Subcutaneous abdominal adipose tissue (tissue), 5 donors: ENCODE measurements at regions not wholly inside any gene's neighbourhood (a gene's known extent, or its start where the extent isn't known, plus 50 kb on each side); places are given as distances from the start of the nearest gene placed in this dataset.

Experiments used
- H3K27ac ChIP-seq: one replicate; pipeline ENCODE4 v1.7.0; 2013; ENCODE audit warnings: low read depth, mild to moderate bottlenecking, inconsistent platforms, low read length, moderate library complexity
- H3K27me3 ChIP-seq, 5 donors: one replicate each; pipeline ENCODE4 v1.7.0; 2013; ENCODE audit warnings: low read length in 5 of 5, inconsistent platforms in 1 of 5; ENCODE audit not compliant: control insufficient read depth in 5 of 5, insufficient read depth in 4 of 5
- H3K36me3 ChIP-seq, 5 donors: one replicate each; pipeline ENCODE4 v1.7.0; 2013; ENCODE audit warnings: low read length in 5 of 5; ENCODE audit not compliant: control insufficient read depth in 5 of 5, insufficient read depth in 5 of 5
- H3K4me1 ChIP-seq, 5 donors: one replicate each; pipeline ENCODE4 v1.7.0; 2013; ENCODE audit warnings: low read length in 5 of 5, mild to moderate bottlenecking in 3 of 5, moderate library complexity in 1 of 5; ENCODE audit not compliant: control insufficient read depth in 5 of 5, insufficient read depth in 5 of 5
- H3K4me3 ChIP-seq, 5 donors: one replicate each; pipeline ENCODE4 v1.7.0; 2013; ENCODE audit warnings: low read length in 5 of 5, low read depth in 1 of 5
- H3K9ac ChIP-seq, 5 donors: one replicate each; pipeline ENCODE4 v1.7.0; 2013; ENCODE audit warnings: low read length in 5 of 5, mild to moderate bottlenecking in 4 of 5, moderate library complexity in 3 of 5
- H3K9me3 ChIP-seq, 5 donors: one replicate each; pipeline ENCODE4 v1.7.0; 2013; ENCODE audit warnings: low read length in 5 of 5; ENCODE audit not compliant: control insufficient read depth in 5 of 5
- donor health status: healthy.
- donor health status: healthy.
- donor health status: healthy.
- donor health status: healthy.
- donor health status: healthy.

- Histone ChIP-seq H3K27ac (no peak overlapping the region), H3K27me3 (no peaks in the 10 kb centered on the region), H3K9me3 (peaks cover 0 to 7% (median 4%) of the 10 kb centered on the region in 5 donors), H3K9ac (no peak overlapping the region), H3K4me1 (no peaks in the 10 kb centered on the region), H3K36me3 (no peaks in the 10 kb centered on the region), H3K4me3 (no peak overlapping the region)
Observed at GRCh38 chr13:50274181-50274580, 258.9 kb downstream of the KCNRG start.

- Histone ChIP-seq H3K27me3 (no peaks in the 10 kb centered on the region), H3K9ac (no peak overlapping the region), H3K27ac (no peak overlapping the region), H3K36me3 (no peaks in the 10 kb centered on the region), H3K4me3 (no peak overlapping the region), H3K9me3 (peaks cover 0 to 7% (median 4%) of the 10 kb centered on the region in 5 donors), H3K4me1 (no peaks in the 10 kb centered on the region)
Observed at GRCh38 chr13:50275392-50276063, 260.3 kb downstream of the KCNRG start.

- no peak overlapping the region for H3K4me3 ChIP-seq
- no peak overlapping the region for H3K27ac ChIP-seq
Observed at GRCh38 chr13:50276550-50276949, 261.3 kb downstream of the KCNRG start.

GRCh38 chr13:50277127-50277526 is 261.9 kb downstream of the KCNRG start:
- no peaks in the 10 kb centered on the region for H3K4me1 ChIP-seq
- H3K9ac ChIP-seq: no peak overlapping the region
- no peak overlapping the region for H3K27ac ChIP-seq
- H3K4me3 ChIP-seq: no peak overlapping the region
- peaks cover 4 to 13% (median 9%) of the 10 kb centered on the region in 5 donors for H3K9me3 ChIP-seq
- H3K27me3 ChIP-seq: no peaks in the 10 kb centered on the region
- H3K36me3 ChIP-seq: no peaks in the 10 kb centered on the region

More at GRCh38 chr13:50276550-50276949, 261.3 kb downstream of the KCNRG start:
- no peaks in the 10 kb centered on the region for H3K4me1 ChIP-seq
- H3K9me3 ChIP-seq: peaks cover 0 to 8% (median 4%) of the 10 kb centered on the region in 5 donors
- H3K9ac ChIP-seq: no peak overlapping the region
- H3K36me3 ChIP-seq: no peaks in the 10 kb centered on the region
- no peaks in the 10 kb centered on the region for H3K27me3 ChIP-seq

- Histone ChIP-seq H3K9me3 (peaks cover 6 to 18% (median 11%) of the 10 kb centered on the region in 5 donors), H3K27me3 (no peaks in the 10 kb centered on the region), H3K9ac (no peak overlapping the region), H3K4me3 (no peak overlapping the region), H3K27ac (no peak overlapping the region), H3K36me3 (no peaks in the 10 kb centered on the region), H3K4me1 (no peaks in the 10 kb centered on the region)
Observed at GRCh38 chr13:50277906-50278305, 262.7 kb downstream of the KCNRG start.

GRCh38 chr13:50280441-50280937 is 265.2 kb downstream of the KCNRG start:
- H3K27me3 ChIP-seq: no peaks in the 10 kb centered on the region
- H3K36me3 ChIP-seq: no peaks in the 10 kb centered on the region
- no peak overlapping the region for H3K4me3 ChIP-seq
- no peaks in the 10 kb centered on the region for H3K4me1 ChIP-seq
- H3K27ac ChIP-seq: no peak overlapping the region
- no peak overlapping the region for H3K9ac ChIP-seq
- H3K9me3 ChIP-seq: peaks cover 6 to 18% (median 11%) of the 10 kb centered on the region in 5 donors

- Histone ChIP-seq H3K9me3 (peaks cover 6 to 18% (median 10%) of the 10 kb centered on the region in 5 donors), H3K27me3 (no peaks in the 10 kb centered on the region), H3K9ac (no peak overlapping the region), H3K36me3 (no peaks in the 10 kb centered on the region), H3K4me3 (no peak overlapping the region), H3K27ac (no peak overlapping the region), H3K4me1 (no peaks in the 10 kb centered on the region)
Observed at GRCh38 chr13:50282016-50282415, 266.8 kb downstream of the KCNRG start.

- Histone ChIP-seq H3K4me3 (no peak overlapping the region), H3K9me3 (peaks cover 6 to 13% (median 7%) of the 10 kb centered on the region in 5 donors), H3K36me3 (no peaks in the 10 kb centered on the region), H3K27ac (no peak overlapping the region), H3K27me3 (no peaks in the 10 kb centered on the region), H3K4me1 (no peaks in the 10 kb centered on the region), H3K9ac (no peak overlapping the region)
Observed at GRCh38 chr13:50283017-50283416, 267.8 kb downstream of the KCNRG start.

- no peak overlapping the region for H3K4me3 ChIP-seq
- no peaks in the 10 kb centered on the region for H3K27me3 ChIP-seq
- no peaks in the 10 kb centered on the region for H3K36me3 ChIP-seq
- H3K9ac ChIP-seq: no peak overlapping the region
- no peak overlapping the region for H3K27ac ChIP-seq
- peaks cover 6 to 13% (median 7%) of the 10 kb centered on the region in 5 donors for H3K9me3 ChIP-seq
- H3K4me1 ChIP-seq: no peaks in the 10 kb centered on the region
Observed at GRCh38 chr13:50284540-50284939, 269.3 kb downstream of the KCNRG start.

- Histone ChIP-seq H3K36me3 (no peaks in the 10 kb centered on the region), H3K9me3 (peaks cover 6 to 13% (median 11%) of the 10 kb centered on the region in 5 donors), H3K27ac (no peak overlapping the region), H3K9ac (no peak overlapping the region), H3K4me3 (no peak overlapping the region), H3K27me3 (no peaks in the 10 kb centered on the region), H3K4me1 (no peaks in the 10 kb centered on the region)
Observed at GRCh38 chr13:50285283-50285682, 270.0 kb downstream of the KCNRG start.
